GM12878 (cell line): ENCODE measurements at regions not wholly inside any gene's neighbourhood (a gene's known extent, or its start where the extent isn't known, plus 50 kb on each side); places are given as distances from the start of the nearest gene placed in this dataset.

Experiments used
- ATF2 ChIP-seq: IDR thresholded peaks from 2 replicates; pipeline ENCODE4 v1.6.1; 2012; ENCODE audit warnings: low read length, inconsistent platforms
- ATF7 ChIP-seq: fragments of 450-650 bp; IDR thresholded peaks from 2 replicates; pipeline ENCODE4 v1.6.1; 2016; ENCODE audit warnings: low read depth, mild to moderate bottlenecking
- DPF2 ChIP-seq: fragments of 450-650 bp; IDR thresholded peaks from 2 replicates; pipeline ENCODE4 v1.6.1; 2017; ENCODE audit warnings: mild to moderate bottlenecking
- EED ChIP-seq: sonication (generic); IDR thresholded peaks from 2 replicates; pipeline ENCODE4 v1.6.1; 2016; ENCODE audit warnings: antibody characterized with exemption, low read depth
- NBN ChIP-seq: fragments of 450-650 bp; IDR thresholded peaks from 2 replicates; pipeline ENCODE4 v1.6.1; 2016
- NFYA ChIP-seq: IDR thresholded peaks from 2 replicates; pipeline ENCODE4 v1.6.1; 2011; ENCODE audit warnings: low read depth, mild to moderate bottlenecking, low read length, improper control_type of control experiment, borderline replicate concordance
- PKNOX1 ChIP-seq: fragments of 450-650 bp; IDR thresholded peaks from 2 replicates; pipeline ENCODE4 v1.6.1; 2016; ENCODE audit warnings: mild to moderate bottlenecking
- PRDM15 ChIP-seq: fragments of 450-650 bp; formaldehyde crosslinking; IDR thresholded peaks from 2 replicates; pipeline ENCODE4 v1.4.0; 2020; ENCODE audit warnings: mild to moderate bottlenecking, moderate library complexity
- RELB ChIP-seq: fragments of 450-650 bp; IDR thresholded peaks from 2 replicates; pipeline ENCODE4 v1.6.1; 2017; ENCODE audit warnings: low read depth, mild to moderate bottlenecking, moderate library complexity
- RUNX3 ChIP-seq: IDR thresholded peaks from 2 replicates; pipeline ENCODE4 v1.6.1; 2012; ENCODE audit warnings: low read length, inconsistent platforms
- SP1 ChIP-seq: IDR thresholded peaks from one replicate; pipeline ENCODE4 v1.6.1; 2011; ENCODE audit warnings: low read depth, low read length
- ZNF592 ChIP-seq: fragments of 450-650 bp; IDR thresholded peaks from 2 replicates; pipeline ENCODE4 v1.6.1; 2017; ENCODE audit warnings: mild to moderate bottlenecking, moderate library complexity
- ZNF687 ChIP-seq: fragments of 450-650 bp; IDR thresholded peaks from 2 replicates; pipeline ENCODE4 v1.6.1; 2017; ENCODE audit warnings: mild to moderate bottlenecking, moderate library complexity

GRCh38 chr15:62795171-62795570, 247.4 kb upstream of the TPM1 start (continued):
- TF ChIP-seq ZNF687 (peak; percentile 91), DPF2 (peak; percentile 61; the same call in 1 of the 2 replicates), SP1 (no peak), ATF2 (no peak), ZNF592 (0 out of 2 replicates have a peak, but pooled peaks have one; percentile 28), PRDM15 (CRISPR knock-in tag) (no peak), ATF7 (peak; percentile 90), RELB (peak; percentile 89), EED (peak; percentile 21; the same call in 1 of the 2 replicates), PKNOX1 (peak; percentile 93), NBN (0 out of 2 replicates have a peak, but pooled peaks have one; percentile 42), NFYA (no peak), RUNX3 (peak; percentile 65)
